Caco-2 (cell line): ENCODE measurements at regions not wholly inside any gene's neighbourhood (a gene's known extent, or its start where the extent isn't known, plus 50 kb on each side); places are given as distances from the start of the nearest gene placed in this dataset.

Experiments
- BruUV-seq: library from RNA; stranded (reverse); fragments of 400-500 nt; replicated peaks from 2 replicates; lab custom pipeline; 2021; lab: Mats Ljungman, UMichigan
- CTCF ChIA-PET: fragments of 300-600 bp; sonication (Branson Sonifier 250); formaldehyde crosslinking; loops from one replicate; lab custom pipeline; 2022; ENCODE audit warnings: antibody characterized with exemption; lab: Charles Lee
- POLR2A ChIA-PET: fragments of 300-600 bp; sonication (Branson Sonifier 250); formaldehyde crosslinking; loops from one replicate; lab custom pipeline; 2022; ENCODE audit warnings: antibody characterized with exemption; lab: Charles Lee
- DNase-seq, 2 experiments: peaks; one replicate each; pipeline versions ENCODE4 v3.0.0 to v3.0.0-alpha.2; 2020 to 2022
- H3K27me3 ChIP-seq: replicated peaks from 2 replicates; pipeline ENCODE4 v1.6.0; 2011; ENCODE audit warnings: low read length; ENCODE audit not compliant: control insufficient read depth, insufficient read depth
- H3K36me3 ChIP-seq: 2 replicates; pipeline ENCODE4 v1.5.1; 2011; ENCODE audit warnings: low read length; ENCODE audit not compliant: control insufficient read depth, insufficient read depth
- H3K4me1 ChIP-seq: fragments of 250-450 bp; sonication (Bioruptor Pico); 2 replicates; pipeline ENCODE4 v1.5.1; 2020; ENCODE audit warnings: mild to moderate bottlenecking
- H3K4me3 ChIP-seq: 2 replicates; pipeline ENCODE4 v1.5.1; 2011; ENCODE audit warnings: low read depth, mild to moderate bottlenecking, control low read depth, low read length
- H3K9me3 ChIP-seq: fragments of 250-450 bp; sonication (Bioruptor Pico); 2 replicates; pipeline ENCODE4 v1.5.1; 2020; ENCODE audit warnings: mild to moderate bottlenecking, moderate library complexity
- H3K27ac Mint-ChIP-seq: one replicate; pipeline ENCODE4 v1.8.0; 2022; ENCODE audit warnings: mixed read lengths; ENCODE audit not compliant: unreplicated experiment
- H3K27me3 Mint-ChIP-seq: one replicate; pipeline ENCODE4 v1.8.0; 2022; ENCODE audit warnings: mixed read lengths; ENCODE audit not compliant: insufficient read depth, unreplicated experiment
- H3K36me3 Mint-ChIP-seq: one replicate; pipeline ENCODE4 v1.8.0; 2022; ENCODE audit warnings: mild to moderate bottlenecking, mixed read lengths; ENCODE audit not compliant: insufficient read depth, unreplicated experiment
- H3K4me1 Mint-ChIP-seq: one replicate; pipeline ENCODE4 v1.8.0; 2022; ENCODE audit warnings: low read depth, mixed read lengths; ENCODE audit not compliant: unreplicated experiment
- H3K4me3 Mint-ChIP-seq: one replicate; pipeline ENCODE4 v1.8.0; 2022; ENCODE audit warnings: mild to moderate bottlenecking, moderate library complexity, mixed read lengths; ENCODE audit not compliant: unreplicated experiment
- H3K9me3 Mint-ChIP-seq: one replicate; pipeline ENCODE4 v1.8.0; 2022; ENCODE audit warnings: mixed read lengths; ENCODE audit not compliant: unreplicated experiment
- intact Hi-C: fragments of 100-400 bp; cut with micrococcal nuclease; formaldehyde crosslinking; loops from one replicate; pipeline ENCODE4 v1.10.0; 2022; ENCODE audit not compliant: unreplicated experiment
- TF ChIP-seq, protein P1 (sequence below), 2 experiments: fragments of 200-600 bp in 1 of 2; IDR thresholded peaks; 1 replicate in 1 of 2; 2 replicates in 1 of 2; pipeline versions ENCODE4 v1.5.1 to v1.8.0; 2011 to 2022; ENCODE audit warnings: antibody characterized with exemption in 1 of 2, control low read depth in 1 of 2, inconsistent platforms in 1 of 2, low read depth in 1 of 2, low read length in 1 of 2, mild to moderate bottlenecking in 1 of 2, moderate library complexity in 1 of 2; ENCODE audit not compliant: insufficient read depth in 1 of 2, severe bottlenecking in 1 of 2, unreplicated experiment in 1 of 2

DNA sequence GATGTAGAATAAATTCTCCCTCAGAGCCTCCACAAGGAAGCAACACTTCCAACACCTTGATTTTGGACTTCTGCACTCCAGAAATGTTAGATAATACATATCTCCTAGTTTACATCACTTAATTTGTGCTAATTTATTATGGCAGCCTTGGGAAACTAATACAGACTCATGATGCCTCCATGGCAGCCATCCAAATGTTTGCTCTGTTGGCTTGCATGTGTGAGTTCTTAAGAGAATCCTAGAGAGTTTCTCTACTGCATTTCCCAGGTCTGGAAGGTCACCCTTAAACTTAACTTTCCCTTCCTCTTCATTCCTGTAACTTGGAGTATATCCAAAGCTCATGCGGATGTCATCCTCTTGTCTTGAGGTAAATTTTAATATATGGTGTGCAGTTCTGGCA lies 956.1 kb downstream of the ADGRL3 start:
- POLR2A ChIA-PET = no interaction called here
- TF ChIP-seq, protein P1, sequence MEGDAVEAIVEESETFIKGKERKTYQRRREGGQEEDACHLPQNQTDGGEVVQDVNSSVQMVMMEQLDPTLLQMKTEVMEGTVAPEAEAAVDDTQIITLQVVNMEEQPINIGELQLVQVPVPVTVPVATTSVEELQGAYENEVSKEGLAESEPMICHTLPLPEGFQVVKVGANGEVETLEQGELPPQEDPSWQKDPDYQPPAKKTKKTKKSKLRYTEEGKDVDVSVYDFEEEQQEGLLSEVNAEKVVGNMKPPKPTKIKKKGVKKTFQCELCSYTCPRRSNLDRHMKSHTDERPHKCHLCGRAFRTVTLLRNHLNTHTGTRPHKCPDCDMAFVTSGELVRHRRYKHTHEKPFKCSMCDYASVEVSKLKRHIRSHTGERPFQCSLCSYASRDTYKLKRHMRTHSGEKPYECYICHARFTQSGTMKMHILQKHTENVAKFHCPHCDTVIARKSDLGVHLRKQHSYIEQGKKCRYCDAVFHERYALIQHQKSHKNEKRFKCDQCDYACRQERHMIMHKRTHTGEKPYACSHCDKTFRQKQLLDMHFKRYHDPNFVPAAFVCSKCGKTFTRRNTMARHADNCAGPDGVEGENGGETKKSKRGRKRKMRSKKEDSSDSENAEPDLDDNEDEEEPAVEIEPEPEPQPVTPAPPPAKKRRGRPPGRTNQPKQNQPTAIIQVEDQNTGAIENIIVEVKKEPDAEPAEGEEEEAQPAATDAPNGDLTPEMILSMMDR (IDR thresholded peaks at IDR 0.05; ENCODE audit: insufficient read depth in 1 of 2, low read depth in 1 of 2, low read length in 1 of 2, severe bottlenecking in 1 of 2, unreplicated experiment in 1 of 2) = no peak
- Mint-ChIP-seq H3K4me1 (no peaks in the 10 kb centered on the region), H3K36me3 (no peaks in the 10 kb centered on the region), H3K9me3 (no peaks in the 10 kb centered on the region), H3K27me3 (peaks cover 2% of the 10 kb centered on the region), H3K4me3 (no peak overlapping the region), H3K27ac (no peak overlapping the region)
- CTCF ChIA-PET = no interaction called here
- H3K4me1 ChIP-seq = no peaks in the 10 kb centered on the region
- BruUV-seq = no TSS peak
- no peak for DNase-seq
- no peak overlapping the region for H3K4me3 ChIP-seq
- no peaks in the 10 kb centered on the region for H3K36me3 ChIP-seq
- intact Hi-C loops = no loop called here
- no peaks in the 10 kb centered on the region for H3K9me3 ChIP-seq
- H3K27me3 ChIP-seq = no peaks in the 10 kb centered on the region

- no peaks in the 10 kb centered on the region for H3K36me3 ChIP-seq
- Mint-ChIP-seq H3K27ac (no peak overlapping the region), H3K9me3 (no peaks in the 10 kb centered on the region), H3K4me3 (no peak overlapping the region), H3K27me3 (no peaks in the 10 kb centered on the region), H3K36me3 (no peaks in the 10 kb centered on the region), H3K4me1 (no peaks in the 10 kb centered on the region)
- no peaks in the 10 kb centered on the region for H3K4me1 ChIP-seq
- POLR2A ChIA-PET = no interaction called here
- H3K27me3 ChIP-seq = no peaks in the 10 kb centered on the region
- no TSS peak for BruUV-seq
- intact Hi-C loops = no loop called here
- TF ChIP-seq, protein P1 (IDR thresholded peaks at IDR 0.05; ENCODE audit: insufficient read depth in 1 of 2, low read depth in 1 of 2, low read length in 1 of 2, severe bottlenecking in 1 of 2, unreplicated experiment in 1 of 2) = no peak
- H3K4me3 ChIP-seq = no peak overlapping the region
- CTCF ChIA-PET = no interaction called here
- H3K9me3 ChIP-seq = no peaks in the 10 kb centered on the region
- no peak for DNase-seq
These were observed 945.1 kb downstream of the ADGRL3 start for GRCh38 chr4:62145276-62145675.

- H3K27me3 Mint-ChIP-seq = no peaks in the 10 kb centered on the region
- intact Hi-C loops = no loop called here
- no peaks in the 10 kb centered on the region for H3K4me1 ChIP-seq
- no peaks in the 10 kb centered on the region for H3K9me3 ChIP-seq
- H3K4me3 ChIP-seq = no peak overlapping the region
- no peak for DNase-seq
- H3K9me3 Mint-ChIP-seq = no peaks in the 10 kb centered on the region
- no peaks in the 10 kb centered on the region for H3K36me3 Mint-ChIP-seq
- H3K27ac Mint-ChIP-seq = no peak overlapping the region
- TF ChIP-seq, protein P1 (IDR thresholded peaks at IDR 0.05; ENCODE audit: insufficient read depth in 1 of 2, low read depth in 1 of 2, low read length in 1 of 2, severe bottlenecking in 1 of 2, unreplicated experiment in 1 of 2) = no peak
- POLR2A ChIA-PET = no interaction called here
- H3K4me3 Mint-ChIP-seq = no peak overlapping the region
- no TSS peak for BruUV-seq
- no peaks in the 10 kb centered on the region for H3K4me1 Mint-ChIP-seq
- CTCF ChIA-PET = no interaction called here
- no peaks in the 10 kb centered on the region for H3K27me3 ChIP-seq
- H3K36me3 ChIP-seq = no peaks in the 10 kb centered on the region
These were observed 944.3 kb downstream of the ADGRL3 start for GRCh38 chr4:62144431-62144830.
